K562 (cell line): ENCODE measurements at regions not wholly inside any gene's neighbourhood (a gene's known extent, or its start where the extent isn't known, plus 50 kb on each side); places are given as distances from the start of the nearest gene placed in this dataset.
"Not testable (repeated sequence)": the region's sequence is repeated elsewhere in the genome, so short reads cannot be mapped to it uniquely, and the experiment has no call there.

ENCODE experiments used
- ARHGAP35 ChIP-seq: fragments of 450-650 bp; IDR thresholded peaks from 2 replicates; pipeline ENCODE4 v1.6.1; 2018; ENCODE audit not compliant: partially characterized antibody
- TF ChIP-seq, protein P1 (sequence below), 2 experiments: fragments of 450-650 bp in 1 of 2; sonication (generic) in 1 of 2; formaldehyde crosslinking in 1 of 2; IDR thresholded peaks in 1 of 2; conservative IDR thresholded peaks in 1 of 2; 2 replicates each; pipeline versions ENCODE4 v1.6.1 to v1.8.1; 2016 to 2023; ENCODE audit warnings: mild to moderate bottlenecking in 2 of 2, moderate library complexity in 2 of 2, inconsistent platforms in 1 of 2, missing genetic modification reagents in 1 of 2

DNA sequence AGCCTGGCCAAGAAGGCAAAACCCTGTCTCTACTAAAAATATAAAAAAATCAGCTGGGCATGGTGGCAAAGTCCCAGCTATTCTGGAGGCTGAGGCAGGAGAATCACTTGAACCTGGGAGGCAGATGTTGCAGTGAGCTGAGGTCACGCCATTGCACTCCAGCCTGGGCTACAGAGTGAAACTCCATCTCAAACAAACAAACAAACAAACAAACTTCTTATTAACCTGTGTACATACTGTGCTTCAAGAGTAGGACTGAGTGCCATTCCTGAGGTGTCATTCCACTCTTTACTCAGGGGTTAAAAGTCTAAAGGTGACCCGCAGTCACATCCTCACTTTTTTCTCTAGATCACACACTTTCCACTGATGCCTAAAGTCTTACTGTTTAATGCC, 169.4 kb upstream of the MKLN1 start:
- TF ChIP-seq, protein P1, sequence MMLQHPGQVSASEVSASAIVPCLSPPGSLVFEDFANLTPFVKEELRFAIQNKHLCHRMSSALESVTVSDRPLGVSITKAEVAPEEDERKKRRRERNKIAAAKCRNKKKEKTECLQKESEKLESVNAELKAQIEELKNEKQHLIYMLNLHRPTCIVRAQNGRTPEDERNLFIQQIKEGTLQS (IDR thresholded peaks at IDR 0.05) = not testable (repeated sequence)
- TF ChIP-seq, protein P1 (CRISPR knock-in tag; conservative IDR thresholded peaks at IDR 0.05) = not testable (repeated sequence)
- not testable (repeated sequence) for TF ChIP-seq ARHGAP35
